Upper lobe of right lung (tissue), 1 donor: ENCODE measurements at regions not wholly inside any gene's neighbourhood (a gene's known extent, or its start where the extent isn't known, plus 50 kb on each side); places are given as distances from the start of the nearest gene placed in this dataset.

Source experiments
- ATAC-seq: fragments of 200-7000 bp; cut with Tn5 transposase; one replicate; pipeline ENCODE4 v1.9.1; 2020; ENCODE audit warnings: mild to moderate bottlenecking, moderate library complexity
- DNase-seq: peaks from one replicate; pipeline ENCODE4 v3.0.0-alpha.2; 2020
- H3K27ac ChIP-seq: fragments of 200-600 bp; one replicate; pipeline ENCODE4 v1.8.0; 2022
- H3K27me3 ChIP-seq: fragments of 200-600 bp; one replicate; pipeline ENCODE4 v1.8.0; 2022; ENCODE audit warnings: mild to moderate bottlenecking
- H3K36me3 ChIP-seq: fragments of 200-600 bp; one replicate; pipeline ENCODE4 v1.8.0; 2022
- H3K4me1 ChIP-seq: fragments of 200-600 bp; one replicate; pipeline ENCODE4 v1.8.0; 2022
- H3K4me3 ChIP-seq: fragments of 200-600 bp; one replicate; pipeline ENCODE4 v1.8.0; 2022; ENCODE audit warnings: mild to moderate bottlenecking
- H3K9me3 ChIP-seq: fragments of 200-600 bp; one replicate; pipeline ENCODE4 v1.8.0; 2022
- CTCF ChIP-seq: fragments of 200-600 bp; IDR thresholded peaks from one replicate; pipeline ENCODE4 v1.8.0; 2022; ENCODE audit warnings: antibody characterized with exemption
- intact Hi-C: fragments of 100-400 bp; cut with DNase I; formaldehyde crosslinking; loops from one replicate; pipeline ENCODE4 v1.11.0; 2022
- donor health status: DM: no; HTN: yes; CAD: no; lungs with severe emphysema.

GRCh38 chr11:80625563-80625962, 1184.7 kb upstream of the TENM4 start:
- H3K4me3 ChIP-seq: no peak overlapping the region
- H3K36me3 ChIP-seq: no peaks in the 10 kb centered on the region
- TF ChIP-seq CTCF: no peak
- no peaks in the 10 kb centered on the region for H3K9me3 ChIP-seq
- DNase-seq (no peak), ATAC-seq (no peak)
- intact Hi-C loops: no loop called here
- no peaks in the 10 kb centered on the region for H3K4me1 ChIP-seq
- no peaks in the 10 kb centered on the region for H3K27me3 ChIP-seq
- H3K27ac ChIP-seq: no peak overlapping the region

- intact Hi-C loops: no loop called here
- H3K36me3 ChIP-seq: no peaks in the 10 kb centered on the region
- no peak overlapping the region for H3K4me3 ChIP-seq
- no peaks in the 10 kb centered on the region for H3K9me3 ChIP-seq
- no peaks in the 10 kb centered on the region for H3K4me1 ChIP-seq
- DNase-seq (no peak), ATAC-seq (no peak)
- no peaks in the 10 kb centered on the region for H3K27me3 ChIP-seq
- TF ChIP-seq CTCF: no peak
- H3K27ac ChIP-seq: no peak overlapping the region
Measured at GRCh38 chr11:80621871-80622270, 1181.0 kb upstream of the TENM4 start.

GRCh38 chr11:80620867-80621266, 1180.0 kb upstream of the TENM4 start:
- no peak for ATAC-seq
- DNase-seq: no peak
- no peaks in the 10 kb centered on the region for H3K36me3 ChIP-seq
- TF ChIP-seq CTCF: no peak
- no peaks in the 10 kb centered on the region for H3K9me3 ChIP-seq
- H3K27me3 ChIP-seq: no peaks in the 10 kb centered on the region
- intact Hi-C loops: no loop called here
- H3K4me1 ChIP-seq: no peaks in the 10 kb centered on the region
- no peak overlapping the region for H3K27ac ChIP-seq
- no peak overlapping the region for H3K4me3 ChIP-seq

- no peak for TF ChIP-seq CTCF
- Histone ChIP-seq H3K36me3 (no peaks in the 10 kb centered on the region), H3K27me3 (no peaks in the 10 kb centered on the region), H3K27ac (no peak overlapping the region), H3K4me3 (no peak overlapping the region), H3K9me3 (no peaks in the 10 kb centered on the region), H3K4me1 (no peaks in the 10 kb centered on the region)
- no peak for DNase-seq
- no peak for ATAC-seq
- intact Hi-C loops: no loop called here
Measured at GRCh38 chr11:80617156-80617555, 1176.3 kb upstream of the TENM4 start.

GRCh38 chr11:80616070-80616800, 1175.4 kb upstream of the TENM4 start:
- DNase-seq: no peak
- no peak overlapping the region for H3K27ac ChIP-seq
- H3K4me1 ChIP-seq: no peaks in the 10 kb centered on the region
- no peaks in the 10 kb centered on the region for H3K9me3 ChIP-seq
- H3K4me3 ChIP-seq: no peak overlapping the region
- no peaks in the 10 kb centered on the region for H3K27me3 ChIP-seq
- intact Hi-C loops: no loop called here
- TF ChIP-seq CTCF: no peak
- H3K36me3 ChIP-seq: no peaks in the 10 kb centered on the region
- no peak for ATAC-seq

- Histone ChIP-seq H3K4me1 (no peaks in the 10 kb centered on the region), H3K27me3 (no peaks in the 10 kb centered on the region), H3K36me3 (no peaks in the 10 kb centered on the region), H3K27ac (no peak overlapping the region), H3K9me3 (no peaks in the 10 kb centered on the region), H3K4me3 (no peak overlapping the region)
- TF ChIP-seq CTCF: no peak
- DNase-seq (no peak), ATAC-seq (no peak)
- intact Hi-C loops: no loop called here
Measured at GRCh38 chr11:80613655-80614054, 1172.8 kb upstream of the TENM4 start.
